Neuronal stem cell (in vitro differentiated cells): ENCODE measurements at regions not wholly inside any gene's neighbourhood (a gene's known extent, or its start where the extent isn't known, plus 50 kb on each side); places are given as distances from the start of the nearest gene placed in this dataset.

Experiments used
- DNase-seq: peaks from one replicate; pipeline ENCODE4 v3.0.0-alpha.2; 2013; ENCODE audit warnings: low spot score
- H2AFZ ChIP-seq: one replicate; pipeline ENCODE4 v1.6.1; 2013; ENCODE audit warnings: mild to moderate bottlenecking, low read length, inconsistent platforms
- H2AK5ac ChIP-seq: 2 replicates; pipeline ENCODE4 v1.6.1; 2013; ENCODE audit warnings: low read depth, mild to moderate bottlenecking, inconsistent platforms, low read length, moderate library complexity, mixed read lengths
- H2BK120ac ChIP-seq: 2 replicates; pipeline ENCODE4 v1.6.1; 2013; ENCODE audit warnings: low read depth, mild to moderate bottlenecking, inconsistent platforms, low read length, moderate library complexity, mixed read lengths
- H2BK12ac ChIP-seq: one replicate; pipeline ENCODE4 v1.6.1; 2013; ENCODE audit warnings: low read length, inconsistent platforms
- H2BK15ac ChIP-seq: 2 replicates; pipeline ENCODE4 v1.6.1; 2013; ENCODE audit warnings: mild to moderate bottlenecking, low read length, inconsistent platforms, mixed read lengths
- H2BK5ac ChIP-seq: one replicate; pipeline ENCODE4 v1.6.1; 2013; ENCODE audit warnings: inconsistent platforms, mild to moderate bottlenecking, low read length, moderate library complexity
- H3K14ac ChIP-seq: one replicate; pipeline ENCODE4 v1.6.1; 2013; ENCODE audit warnings: low read length, inconsistent platforms
- H3K18ac ChIP-seq: 2 replicates; pipeline ENCODE4 v1.6.1; 2013; ENCODE audit warnings: low read length, inconsistent platforms
- H3K23ac ChIP-seq: 2 replicates; pipeline ENCODE4 v1.6.1; 2013; ENCODE audit warnings: low read depth, mild to moderate bottlenecking, mixed read lengths, low read length, inconsistent platforms; ENCODE audit not compliant: poor library complexity
- H3K27ac ChIP-seq: replicated peaks from 3 replicates; pipeline ENCODE4 v1.5.1; 2013; ENCODE audit warnings: low read length, inconsistent platforms
- H3K27me3 ChIP-seq, 3 experiments: 2 replicates each; pipeline ENCODE4 v1.6.1; 2013; ENCODE audit warnings: low read length in 3 of 3, mild to moderate bottlenecking in 2 of 3, inconsistent platforms in 1 of 3, low read depth in 1 of 3, mixed read lengths in 1 of 3, moderate library complexity in 1 of 3; ENCODE audit not compliant: control insufficient read depth in 3 of 3, insufficient read depth in 3 of 3
- H3K36me3 ChIP-seq, 2 donors: replicated peaks in 1 of 2; 2 replicates each; pipeline ENCODE4 v1.6.1; 2013; ENCODE audit warnings: low read length in 2 of 2; ENCODE audit not compliant: control insufficient read depth in 2 of 2, insufficient read depth in 2 of 2
- H3K4ac ChIP-seq: 2 replicates; pipeline ENCODE4 v1.6.1; 2013; ENCODE audit warnings: inconsistent platforms, mild to moderate bottlenecking, low read length, moderate library complexity
- H3K4me1 ChIP-seq, 2 donors: 1 replicate in 1 of 2; 2 replicates in 1 of 2; pipeline ENCODE4 v1.6.1; 2013; ENCODE audit warnings: low read length in 2 of 2, low read depth in 1 of 2; ENCODE audit not compliant: control insufficient read depth in 2 of 2, insufficient read depth in 1 of 2
- H3K4me2 ChIP-seq: one replicate; pipeline ENCODE4 v1.6.1; 2013; ENCODE audit warnings: mild to moderate bottlenecking, low read length, inconsistent platforms; ENCODE audit not compliant: insufficient read depth, poor library complexity, severe bottlenecking
- H3K4me3 ChIP-seq, 2 donors: 2 replicates each; pipeline ENCODE4 v1.5.1; 2013; ENCODE audit warnings: low read length in 2 of 2, mild to moderate bottlenecking in 2 of 2, inconsistent platforms in 1 of 2, moderate library complexity in 1 of 2
- H3K79me1 ChIP-seq: one replicate; pipeline ENCODE4 v1.6.1; 2013; ENCODE audit warnings: low read depth, mild to moderate bottlenecking, inconsistent platforms, low read length, moderate library complexity
- H3K9ac ChIP-seq: one replicate; pipeline ENCODE4 v1.6.1; 2013; ENCODE audit warnings: mild to moderate bottlenecking, low read depth, low read length, inconsistent platforms; ENCODE audit not compliant: poor library complexity
- H3K9me3 ChIP-seq, 2 donors: replicated peaks in 1 of 2; 2 replicates each; pipeline versions ENCODE3 to v1.6.1; 2013; ENCODE audit warnings: low read length in 2 of 2, mild to moderate bottlenecking in 2 of 2, inconsistent platforms in 1 of 2, low read depth in 1 of 2, mixed read lengths in 1 of 2, moderate library complexity in 1 of 2; ENCODE audit not compliant: control insufficient read depth in 2 of 2, insufficient read depth in 1 of 2
- H4K8ac ChIP-seq: one replicate; pipeline ENCODE4 v1.6.1; 2013; ENCODE audit warnings: low read depth, mild to moderate bottlenecking, inconsistent platforms, low read length, moderate library complexity
- H4K91ac ChIP-seq: one replicate; pipeline ENCODE4 v1.6.1; 2013; ENCODE audit warnings: low read length, low read depth, mild to moderate bottlenecking, inconsistent platforms; ENCODE audit not compliant: poor library complexity
- WGBS, 2 donors: extraction: QIAGEN DNeasy Blood & Tissue Kit; methylation state at CpG; one replicate each; pipeline ENCODE4 v1.1.7; 2013; ENCODE audit warnings: missing lambda C conversion rate in 2 of 2, mixed read lengths in 1 of 2; ENCODE audit not compliant: insufficient read length in 2 of 2, insufficient replicate concordance in 1 of 2; ENCODE audit errors: extremely low coverage in 2 of 2; 5-methylcytosine and 5-hydroxymethylcytosine counted together

DNA sequence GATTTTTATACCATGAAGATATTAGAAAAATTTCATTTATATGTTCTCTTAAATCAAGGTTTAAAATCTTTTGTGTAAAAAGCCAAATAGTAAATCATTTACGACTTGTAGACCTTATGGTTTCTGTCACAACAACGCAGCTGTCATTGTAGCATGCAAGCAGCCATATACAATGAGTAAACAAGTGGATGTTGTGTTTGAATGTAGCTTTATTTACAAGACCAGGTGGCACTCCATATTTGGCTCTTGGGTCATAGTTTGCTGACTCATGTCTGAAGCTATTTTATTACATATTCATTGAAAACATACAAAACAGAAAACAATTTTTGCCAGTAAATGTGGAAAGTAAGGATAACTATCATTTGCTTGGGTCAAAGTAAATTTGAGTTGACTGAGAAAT lies 930.8 kb downstream of the SLITRK5 start:
- no peak overlapping the region for H3K14ac ChIP-seq
- no peak overlapping the region for H4K91ac ChIP-seq
- no peak for DNase-seq
- no peak overlapping the region for H3K23ac ChIP-seq
- H2BK15ac ChIP-seq, result no peak overlapping the region
- no peak overlapping the region for H2AK5ac ChIP-seq
- no peaks in the 10 kb centered on the region for H3K27me3 ChIP-seq
- H3K27ac ChIP-seq, result no peak overlapping the region
- H4K8ac ChIP-seq, result no peak overlapping the region
- H3K4me3 ChIP-seq, result no peak overlapping the region
- H3K4ac ChIP-seq, result no peak overlapping the region
- no peak overlapping the region for H2BK5ac ChIP-seq
- no peak overlapping the region for H2AFZ ChIP-seq
- no peak overlapping the region for H3K4me2 ChIP-seq
- no peak overlapping the region for H3K18ac ChIP-seq
- H2BK120ac ChIP-seq, result no peak overlapping the region
- H3K9me3 ChIP-seq, result no peaks in the 10 kb centered on the region
- H3K79me1 ChIP-seq, result no peaks in the 10 kb centered on the region
- H3K4me1 ChIP-seq, result no peaks in the 10 kb centered on the region
- no peak overlapping the region for H2BK12ac ChIP-seq
- no peak overlapping the region for H3K9ac ChIP-seq
- no peaks in the 10 kb centered on the region for H3K36me3 ChIP-seq
- no CpG with 5 or more reads among the region's 2 CpGs for WGBS, 2 donors

DNA sequence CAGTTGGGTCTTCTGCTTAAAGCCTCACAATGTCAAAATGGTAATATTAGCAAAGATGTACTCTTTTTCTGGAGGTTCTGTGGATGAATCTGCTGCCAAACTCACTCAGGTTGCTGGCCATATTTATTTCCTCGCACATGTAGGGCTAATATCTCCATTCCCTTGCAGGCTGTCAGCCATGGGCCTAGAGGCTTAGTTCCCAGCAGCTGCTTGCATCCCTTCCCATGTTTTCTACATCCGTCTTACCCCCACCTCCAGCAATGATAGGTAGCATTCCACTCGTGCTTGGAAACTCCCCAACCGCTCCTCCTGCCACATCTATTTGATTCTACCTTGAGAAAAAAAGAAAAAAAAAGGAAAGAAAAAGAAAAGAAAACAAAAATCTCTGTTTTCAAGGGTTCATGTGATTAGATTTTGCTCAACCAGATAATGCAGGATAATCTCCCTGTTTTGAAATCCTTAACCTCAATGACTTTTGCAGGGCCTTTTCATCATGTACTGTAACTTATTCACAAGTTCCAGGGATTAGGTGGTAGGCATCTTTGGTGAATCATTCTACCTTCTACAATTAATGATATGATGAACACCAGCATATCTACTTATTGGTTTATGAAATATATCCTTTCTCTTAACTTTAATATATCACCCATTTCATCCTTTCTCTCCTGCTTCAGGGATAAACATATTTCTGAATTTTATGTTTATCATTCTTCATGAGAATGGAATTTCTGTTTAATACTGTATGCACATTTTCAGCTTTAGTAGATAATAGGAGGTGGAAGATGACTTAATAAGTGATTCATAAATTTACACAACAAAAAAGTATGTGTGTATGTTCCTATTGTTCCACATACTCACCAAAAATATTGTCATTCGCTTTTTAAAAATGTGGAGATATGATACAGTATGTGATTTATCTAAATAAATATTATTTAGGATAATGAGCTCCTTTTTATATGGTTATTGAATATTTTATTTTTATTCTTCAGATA lies 931.9 kb downstream of the SLITRK5 start:
- no peaks in the 10 kb centered on the region for H3K36me3 ChIP-seq
- H3K9ac ChIP-seq, result no peak overlapping the region
- H2AFZ ChIP-seq, result no peak overlapping the region
- H4K8ac ChIP-seq, result no peak overlapping the region
- H3K14ac ChIP-seq, result no peak overlapping the region
- no peak overlapping the region for H3K4me3 ChIP-seq
- H3K27ac ChIP-seq, result no peak overlapping the region
- no peak overlapping the region for H3K23ac ChIP-seq
- no peak for DNase-seq
- no peak overlapping the region for H4K91ac ChIP-seq
- H3K9me3 ChIP-seq, result no peaks in the 10 kb centered on the region
- H2BK12ac ChIP-seq, result no peak overlapping the region
- no peaks in the 10 kb centered on the region for H3K4me1 ChIP-seq
- H2BK5ac ChIP-seq, result no peak overlapping the region
- WGBS, 2 donors, result no CpG with 5 or more reads among the region's 5 CpGs
- H2AK5ac ChIP-seq, result no peak overlapping the region
- H3K18ac ChIP-seq, result no peak overlapping the region
- H2BK120ac ChIP-seq, result no peak overlapping the region
- no peaks in the 10 kb centered on the region for H3K27me3 ChIP-seq
- no peak overlapping the region for H3K4me2 ChIP-seq
- H3K4ac ChIP-seq, result no peak overlapping the region
- H2BK15ac ChIP-seq, result no peak overlapping the region
- H3K79me1 ChIP-seq, result no peaks in the 10 kb centered on the region

DNA sequence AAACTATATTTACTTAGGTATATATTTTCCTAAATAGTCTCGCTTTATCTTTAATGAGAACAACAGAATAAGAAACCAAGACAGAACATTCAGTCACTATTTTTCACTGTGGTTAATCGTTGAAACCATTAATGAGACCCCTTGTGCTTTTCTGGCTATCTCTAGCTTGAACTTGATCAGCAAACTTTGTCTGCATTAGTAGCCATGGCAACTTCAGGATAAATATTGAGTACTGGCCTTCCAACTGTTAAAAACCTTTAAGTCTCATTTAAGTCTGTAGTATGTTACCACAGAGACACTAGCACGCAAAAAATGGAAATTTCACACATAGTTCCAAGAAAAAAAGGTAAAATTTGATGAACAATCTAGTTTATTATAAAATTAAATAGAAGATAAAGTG lies 946.0 kb downstream of the SLITRK5 start:
- no peak overlapping the region for H4K91ac ChIP-seq
- no peaks in the 10 kb centered on the region for H3K9me3 ChIP-seq
- H3K4me1 ChIP-seq, result no peaks in the 10 kb centered on the region
- DNase-seq, result no peak
- no peaks in the 10 kb centered on the region for H3K79me1 ChIP-seq
- no peak overlapping the region for H2BK15ac ChIP-seq
- no peak overlapping the region for H3K27ac ChIP-seq
- WGBS, 2 donors, result no CpG with 5 or more reads among the region's 3 CpGs
- no peak overlapping the region for H2AK5ac ChIP-seq
- H2AFZ ChIP-seq, result no peak overlapping the region
- H3K14ac ChIP-seq, result no peak overlapping the region
- no peak overlapping the region for H2BK120ac ChIP-seq
- no peak overlapping the region for H4K8ac ChIP-seq
- no peak overlapping the region for H3K4me2 ChIP-seq
- no peak overlapping the region for H3K4ac ChIP-seq
- no peak overlapping the region for H3K18ac ChIP-seq
- no peaks in the 10 kb centered on the region for H3K27me3 ChIP-seq
- no peak overlapping the region for H2BK12ac ChIP-seq
- H3K23ac ChIP-seq, result no peak overlapping the region
- H3K4me3 ChIP-seq, result no peak overlapping the region
- no peak overlapping the region for H3K9ac ChIP-seq
- H2BK5ac ChIP-seq, result no peak overlapping the region
- no peaks in the 10 kb centered on the region for H3K36me3 ChIP-seq

DNA sequence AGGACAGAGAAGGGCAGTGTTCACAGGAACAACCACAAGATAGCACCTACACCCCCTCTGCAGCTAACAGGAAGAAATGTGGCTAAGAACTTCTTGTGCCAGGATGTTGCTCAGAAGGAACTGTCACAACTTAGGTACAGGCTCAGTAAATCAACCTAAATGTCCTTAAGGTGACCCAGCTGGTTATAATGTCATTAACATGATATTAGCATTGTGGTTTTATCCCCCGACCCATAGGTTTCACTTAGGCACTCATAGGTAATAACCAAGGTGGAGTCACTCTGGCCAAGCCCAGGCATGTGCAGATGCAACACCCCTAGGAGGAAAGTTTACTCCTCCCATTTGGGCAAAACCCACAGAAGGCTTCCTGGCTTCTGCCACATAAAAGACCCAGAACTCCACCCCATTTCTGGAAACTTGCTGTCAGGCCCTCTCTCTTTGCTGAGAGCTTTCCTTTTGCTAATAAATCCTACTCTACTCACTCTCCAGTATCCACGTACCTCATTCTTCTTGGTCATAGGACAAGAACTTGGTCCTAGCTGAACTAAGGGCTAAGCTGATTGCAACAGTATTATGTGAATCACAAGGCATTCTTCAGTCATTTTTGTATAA lies 951.3 kb downstream of the SLITRK5 start:
- H3K4me1 ChIP-seq, result no peaks in the 10 kb centered on the region
- no peak overlapping the region for H3K9ac ChIP-seq
- no peak overlapping the region for H4K91ac ChIP-seq
- no peaks in the 10 kb centered on the region for H3K27me3 ChIP-seq
- no peak overlapping the region for H3K27ac ChIP-seq
- H2AK5ac ChIP-seq, result no peak overlapping the region
- no peak for DNase-seq
- no CpG with 5 or more reads among the region's 2 CpGs for WGBS, 2 donors
- no peaks in the 10 kb centered on the region for H3K9me3 ChIP-seq
- no peak overlapping the region for H3K14ac ChIP-seq
- H2BK12ac ChIP-seq, result no peak overlapping the region
- peak overlapping the region; percentile 18 for H2AFZ ChIP-seq
- no peak overlapping the region for H3K4me2 ChIP-seq
- no peak overlapping the region for H2BK120ac ChIP-seq
- no peak overlapping the region for H3K4ac ChIP-seq
- no peak overlapping the region for H3K23ac ChIP-seq
- H3K79me1 ChIP-seq, result no peaks in the 10 kb centered on the region
- no peaks in the 10 kb centered on the region for H3K36me3 ChIP-seq
- H2BK5ac ChIP-seq, result no peak overlapping the region
- no peak overlapping the region for H2BK15ac ChIP-seq
- H3K4me3 ChIP-seq, result no peak overlapping the region
- no peak overlapping the region for H4K8ac ChIP-seq
- no peak overlapping the region for H3K18ac ChIP-seq
